Mesendoderm (in vitro differentiated cells): ENCODE measurements at regions not wholly inside any gene's neighbourhood (a gene's known extent, or its start where the extent isn't known, plus 50 kb on each side); places are given as distances from the start of the nearest gene placed in this dataset.
"Not testable (repeated sequence)": the region's sequence is repeated elsewhere in the genome, so short reads cannot be mapped to it uniquely, and the experiment has no call there.

Experiments
- DNase-seq: peaks from one replicate; pipeline ENCODE4 v3.0.0; 2013
- H2AK5ac ChIP-seq: 2 replicates; pipeline ENCODE4 v1.6.1; 2013; ENCODE audit warnings: low read length, inconsistent platforms
- H2BK120ac ChIP-seq: 2 replicates; pipeline ENCODE4 v1.6.1; 2013; ENCODE audit warnings: low read depth, mild to moderate bottlenecking, low read length, moderate library complexity, mixed read lengths
- H2BK15ac ChIP-seq: replicated peaks from 2 replicates; pipeline ENCODE4 v1.6.1; 2013; ENCODE audit warnings: low read depth, mild to moderate bottlenecking, moderate library complexity
- H2BK5ac ChIP-seq: 2 replicates; pipeline ENCODE4 v1.6.1; 2013; ENCODE audit warnings: low read length, inconsistent platforms
- H3K18ac ChIP-seq: 2 replicates; pipeline ENCODE4 v1.6.1; 2013; ENCODE audit warnings: mild to moderate bottlenecking, low read length, mixed read lengths
- H3K23ac ChIP-seq: one replicate; pipeline ENCODE4 v1.6.1; 2013; ENCODE audit warnings: low read length
- H3K27ac ChIP-seq: 2 replicates; pipeline ENCODE4 v1.5.1; 2013; ENCODE audit warnings: low read depth, mild to moderate bottlenecking, inconsistent platforms, low read length, moderate library complexity
- H3K27me3 ChIP-seq: 2 replicates; pipeline ENCODE4 v1.6.1; 2013; ENCODE audit warnings: low read length, control low read depth, mild to moderate bottlenecking, inconsistent platforms; ENCODE audit not compliant: insufficient read depth, poor library complexity
- H3K36me3 ChIP-seq: 2 replicates; pipeline ENCODE4 v1.6.1; 2013; ENCODE audit warnings: low read length, inconsistent platforms; ENCODE audit not compliant: control insufficient read depth, insufficient read depth
- H3K4ac ChIP-seq: one replicate; pipeline ENCODE4 v1.6.1; 2013; ENCODE audit warnings: low read depth, mild to moderate bottlenecking, low read length, moderate library complexity
- H3K4me1 ChIP-seq: 2 replicates; pipeline ENCODE4 v1.6.1; 2013; ENCODE audit warnings: low read depth, low read length, inconsistent platforms; ENCODE audit not compliant: control insufficient read depth
- H3K4me2 ChIP-seq: 2 replicates; pipeline ENCODE4 v1.6.1; 2013; ENCODE audit warnings: low read length
- H3K4me3 ChIP-seq: 2 replicates; pipeline ENCODE4 v1.5.1; 2013; ENCODE audit warnings: mild to moderate bottlenecking, low read length
- H3K56ac ChIP-seq: one replicate; pipeline ENCODE4 v1.6.1; 2013; ENCODE audit warnings: low read length
- H3K79me1 ChIP-seq: 2 replicates; pipeline ENCODE4 v1.6.1; 2013; ENCODE audit warnings: low read length, inconsistent platforms
- H3K79me2 ChIP-seq: 2 replicates; pipeline ENCODE4 v1.6.1; 2013; ENCODE audit warnings: mild to moderate bottlenecking, low read length; ENCODE audit not compliant: control insufficient read depth, insufficient read depth
- H3K9ac ChIP-seq: 2 replicates; pipeline ENCODE4 v1.6.1; 2013; ENCODE audit warnings: low read length, inconsistent platforms
- H4K5ac ChIP-seq: one replicate; pipeline ENCODE4 v1.6.1; 2013; ENCODE audit warnings: low read length
- H4K8ac ChIP-seq: one replicate; pipeline ENCODE4 v1.6.1; 2013; ENCODE audit warnings: low read depth, mild to moderate bottlenecking, control low read depth, low read length, moderate library complexity
- WGBS: extraction: QIAGEN DNeasy Blood & Tissue Kit; methylation state at CpG from one replicate; pipeline ENCODE4 v1.1.7; 2013; ENCODE audit warnings: low lambda C conversion rate, missing lambda C conversion rate; ENCODE audit not compliant: insufficient coverage; ENCODE audit errors: extremely low coverage; 5-methylcytosine and 5-hydroxymethylcytosine counted together

DNA sequence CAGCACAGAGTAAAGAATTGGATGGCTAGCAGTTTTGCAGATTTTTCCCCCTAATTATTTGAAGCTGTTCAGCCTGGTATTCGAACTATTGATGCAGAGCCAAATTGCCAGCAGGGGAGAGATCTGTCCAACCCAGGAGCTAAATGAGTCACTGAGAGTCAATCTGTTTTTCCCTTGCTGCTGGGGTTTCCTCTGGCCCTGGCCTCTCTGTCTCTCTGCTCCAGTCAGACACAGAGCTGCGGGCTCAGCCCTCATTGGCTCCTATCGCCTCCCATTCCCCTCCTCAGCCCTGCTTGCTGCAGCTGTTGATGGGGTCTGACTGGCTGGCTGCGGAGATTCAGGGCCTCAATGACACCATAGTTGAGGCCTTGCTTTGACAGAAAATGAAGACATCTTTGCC lies 284.9 kb upstream of the NOTCH2NLA start:
- not testable (repeated sequence) for H3K79me2 ChIP-seq, H2AK5ac ChIP-seq, H4K8ac ChIP-seq, DNase-seq, H3K27me3 ChIP-seq, H3K4me2 ChIP-seq, H3K79me1 ChIP-seq, H3K4me1 ChIP-seq, H2BK5ac ChIP-seq, H3K18ac ChIP-seq, H3K23ac ChIP-seq, H3K36me3 ChIP-seq, H3K9ac ChIP-seq, H3K4ac ChIP-seq, H2BK120ac ChIP-seq, H3K56ac ChIP-seq, H3K27ac ChIP-seq, H3K4me3 ChIP-seq, H4K5ac ChIP-seq, H2BK15ac ChIP-seq
- WGBS: no CpG with 5 or more reads among the region's 4 CpGs

GRCh38 chr1:146511047-146511777 lies 282.4 kb upstream of the NOTCH2NLA start:
- not testable (repeated sequence) for H3K18ac ChIP-seq, H3K27me3 ChIP-seq, H2BK120ac ChIP-seq, H3K4me1 ChIP-seq, H3K56ac ChIP-seq, H4K8ac ChIP-seq, H3K79me1 ChIP-seq, H3K4me2 ChIP-seq, H2BK15ac ChIP-seq, H3K23ac ChIP-seq, H2AK5ac ChIP-seq, H3K79me2 ChIP-seq, H3K36me3 ChIP-seq, H4K5ac ChIP-seq, DNase-seq, H2BK5ac ChIP-seq, H3K9ac ChIP-seq, H3K4me3 ChIP-seq, H3K4ac ChIP-seq, H3K27ac ChIP-seq
- WGBS: no CpG with 5 or more reads among the region's 7 CpGs

- H2BK5ac ChIP-seq, H3K18ac ChIP-seq, H3K79me1 ChIP-seq, H3K56ac ChIP-seq, H4K5ac ChIP-seq, H3K79me2 ChIP-seq, H2BK120ac ChIP-seq, DNase-seq, H2BK15ac ChIP-seq, H3K9ac ChIP-seq, H3K4me1 ChIP-seq, H3K23ac ChIP-seq, H3K4me2 ChIP-seq, H3K36me3 ChIP-seq, H2AK5ac ChIP-seq, H3K27ac ChIP-seq, H4K8ac ChIP-seq, H3K4ac ChIP-seq, H3K27me3 ChIP-seq, H3K4me3 ChIP-seq: not testable (repeated sequence)
- WGBS: no CpG with 5 or more reads among the region's 4 CpGs
Measured at GRCh38 chr1:146510248-146510983, 281.6 kb upstream of the NOTCH2NLA start.

DNA sequence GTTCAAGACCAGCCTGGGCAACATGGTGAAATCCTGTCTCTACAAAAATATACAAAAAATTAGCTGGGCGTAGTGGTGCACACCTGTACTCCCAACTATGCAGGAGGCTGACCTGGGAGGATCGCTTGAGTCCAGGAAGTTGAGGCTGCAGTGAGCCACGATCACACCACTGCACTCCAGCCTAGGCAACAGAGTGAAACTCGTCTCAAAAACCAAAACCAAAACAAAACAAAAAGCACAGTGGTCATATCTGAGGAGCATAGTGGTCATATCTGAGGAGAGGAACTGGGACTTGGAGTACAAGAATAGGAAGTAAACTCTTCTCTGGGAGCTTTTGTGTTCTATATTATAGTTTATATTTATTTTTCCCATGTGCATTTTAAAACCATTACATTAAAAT lies 275.3 kb upstream of the NOTCH2NLA start:
- not testable (repeated sequence) for H4K5ac ChIP-seq, H3K27me3 ChIP-seq, H3K4ac ChIP-seq, H3K27ac ChIP-seq, H3K56ac ChIP-seq, H4K8ac ChIP-seq, DNase-seq, H2AK5ac ChIP-seq, H3K36me3 ChIP-seq, H3K9ac ChIP-seq, H2BK15ac ChIP-seq, H3K18ac ChIP-seq, H3K4me3 ChIP-seq, H3K4me2 ChIP-seq, H3K79me1 ChIP-seq, H2BK120ac ChIP-seq, H3K23ac ChIP-seq, H2BK5ac ChIP-seq, H3K4me1 ChIP-seq, H3K79me2 ChIP-seq
- no CpG with 5 or more reads among the region's 4 CpGs for WGBS

DNA sequence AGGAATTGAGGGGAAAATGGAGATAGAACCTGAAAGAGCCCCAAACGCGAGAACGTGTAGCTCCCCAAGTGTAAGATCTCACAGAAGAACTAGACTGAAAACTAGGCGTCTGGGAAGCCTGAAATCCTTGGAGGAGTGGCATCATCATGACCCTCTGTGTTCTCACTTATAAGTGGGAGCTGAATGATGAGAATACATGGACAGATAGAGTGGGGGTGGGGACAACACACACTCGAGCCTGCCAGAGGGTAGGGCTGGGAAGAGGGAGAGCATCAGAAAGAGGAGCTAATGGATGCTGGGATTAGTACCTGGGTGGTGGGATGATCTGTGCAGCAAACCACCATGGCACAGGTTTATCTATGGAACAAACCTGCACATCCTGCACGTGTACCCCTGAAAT lies 258.7 kb upstream of the NOTCH2NLA start:
- not testable (repeated sequence) for H3K27me3 ChIP-seq, H3K9ac ChIP-seq, H3K56ac ChIP-seq, H3K79me2 ChIP-seq, H3K4ac ChIP-seq, H2BK120ac ChIP-seq, H3K27ac ChIP-seq, H3K4me2 ChIP-seq, H4K5ac ChIP-seq, H3K79me1 ChIP-seq, DNase-seq, H3K4me1 ChIP-seq, H2BK5ac ChIP-seq, H3K23ac ChIP-seq, H2BK15ac ChIP-seq, H4K8ac ChIP-seq, H3K18ac ChIP-seq, H3K4me3 ChIP-seq, H3K36me3 ChIP-seq, H2AK5ac ChIP-seq
- no CpG with 5 or more reads among the region's 6 CpGs for WGBS
